ENCODE measurements at regions not wholly inside any gene's neighbourhood (a gene's known extent, or its start where the extent isn't known, plus 50 kb on each side); places are given as distances from the start of the nearest gene placed in this dataset.

- TF ChIP-seq, protein P1, sequence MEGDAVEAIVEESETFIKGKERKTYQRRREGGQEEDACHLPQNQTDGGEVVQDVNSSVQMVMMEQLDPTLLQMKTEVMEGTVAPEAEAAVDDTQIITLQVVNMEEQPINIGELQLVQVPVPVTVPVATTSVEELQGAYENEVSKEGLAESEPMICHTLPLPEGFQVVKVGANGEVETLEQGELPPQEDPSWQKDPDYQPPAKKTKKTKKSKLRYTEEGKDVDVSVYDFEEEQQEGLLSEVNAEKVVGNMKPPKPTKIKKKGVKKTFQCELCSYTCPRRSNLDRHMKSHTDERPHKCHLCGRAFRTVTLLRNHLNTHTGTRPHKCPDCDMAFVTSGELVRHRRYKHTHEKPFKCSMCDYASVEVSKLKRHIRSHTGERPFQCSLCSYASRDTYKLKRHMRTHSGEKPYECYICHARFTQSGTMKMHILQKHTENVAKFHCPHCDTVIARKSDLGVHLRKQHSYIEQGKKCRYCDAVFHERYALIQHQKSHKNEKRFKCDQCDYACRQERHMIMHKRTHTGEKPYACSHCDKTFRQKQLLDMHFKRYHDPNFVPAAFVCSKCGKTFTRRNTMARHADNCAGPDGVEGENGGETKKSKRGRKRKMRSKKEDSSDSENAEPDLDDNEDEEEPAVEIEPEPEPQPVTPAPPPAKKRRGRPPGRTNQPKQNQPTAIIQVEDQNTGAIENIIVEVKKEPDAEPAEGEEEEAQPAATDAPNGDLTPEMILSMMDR (IDR thresholded peaks at IDR 0.05 in 2 of 3, conservative IDR thresholded peaks at IDR 0.05 in 1 of 3; ENCODE audit: control insufficient read depth in 2 of 3, extremely low read depth in 1 of 3, insufficient read depth in 1 of 3, low read depth in 3 of 3, low read length in 3 of 3), result no peak
- TF ChIP-seq CHD2 (IDR thresholded peaks at IDR 0.05; ENCODE audit: borderline replicate concordance, low read depth, low read length) (no peak), POLR2A (IDR thresholded peaks at IDR 0.05; ENCODE audit: low read depth, low read length) (no peak), POLR2AphosphoS5 (IDR thresholded peaks at IDR 0.05; ENCODE audit: low read length) (no peak), ZNF687 (IDR thresholded peaks at IDR 0.05) (no peak), ZNF274 (IDR thresholded peaks at IDR 0.05; ENCODE audit: insufficient read depth, insufficient read length) (no peak)
These were observed 613.9 kb downstream of the SOX5 start for GRCh38 chr12:23335593-23335992.
